Lung (tissue), 11 donors: ENCODE measurements at regions not wholly inside any gene's neighbourhood (a gene's known extent, or its start where the extent isn't known, plus 50 kb on each side); places are given as distances from the start of the nearest gene placed in this dataset.
A peak's percentile ranks its signal among the peaks of the same experiment; 100 is the strongest.

ENCODE experiments used
- ATAC-seq: fragments of 200-7000 bp; cut with Tn5 transposase; one replicate; pipeline ENCODE4 v1.9.1; 2020; ENCODE audit warnings: moderate number of reproducible peaks; ENCODE audit not compliant: insufficient read depth, low FRiP score
- DNase-seq, 3 donors: peaks; one replicate each; pipeline ENCODE4 v3.0.0-alpha.2; 2013 to 2017
- H3K27ac ChIP-seq, 2 donors: one replicate each; pipeline ENCODE4 v1.5.1; 2013; ENCODE audit warnings: mild to moderate bottlenecking in 2 of 2, moderate library complexity in 2 of 2, control low read depth in 1 of 2, inconsistent platforms in 1 of 2, low read depth in 1 of 2, low read length in 1 of 2
- H3K27me3 ChIP-seq, 3 donors: one replicate each; pipeline ENCODE4 v1.5.1; 2013; ENCODE audit warnings: low read length in 2 of 3; ENCODE audit not compliant: control insufficient read depth in 3 of 3, insufficient read depth in 3 of 3
- H3K36me3 ChIP-seq, 4 donors: one replicate each; pipeline ENCODE4 v1.5.1; 2013; ENCODE audit warnings: low read length in 4 of 4, mild to moderate bottlenecking in 1 of 4, moderate library complexity in 1 of 4; ENCODE audit not compliant: control insufficient read depth in 4 of 4, insufficient read depth in 4 of 4
- H3K4me1 ChIP-seq, 5 donors: one replicate each; pipeline ENCODE4 v1.5.1; 2013; ENCODE audit warnings: low read length in 5 of 5, mild to moderate bottlenecking in 2 of 5, moderate library complexity in 1 of 5; ENCODE audit not compliant: control insufficient read depth in 5 of 5, insufficient read depth in 5 of 5
- H3K4me3 ChIP-seq: one replicate; pipeline ENCODE4 v1.5.1; 2013; ENCODE audit warnings: mild to moderate bottlenecking, control low read depth, moderate library complexity
- H3K9ac ChIP-seq, 2 donors: one replicate each; pipeline ENCODE4 v1.5.1; 2013; ENCODE audit warnings: low read length in 2 of 2, control low read depth in 1 of 2; ENCODE audit not compliant: insufficient read depth in 1 of 2
- H3K9me3 ChIP-seq, 4 donors: one replicate each; pipeline ENCODE4 v1.5.1; 2013; ENCODE audit warnings: low read length in 3 of 4, mild to moderate bottlenecking in 1 of 4, moderate library complexity in 1 of 4; ENCODE audit not compliant: control insufficient read depth in 4 of 4, insufficient read depth in 3 of 4
- WGBS, 2 donors: extraction: QIAGEN DNeasy Blood & Tissue Kit; methylation state at CpG; one replicate each; pipeline ENCODE4 v1.1.7; 2013; 5-methylcytosine and 5-hydroxymethylcytosine counted together
- TF ChIP-seq, protein P1 (sequence below): IDR thresholded peaks from 2 replicates; pipeline ENCODE4 v1.5.1; 2012; ENCODE audit warnings: mild to moderate bottlenecking; ENCODE audit errors: control extremely low read depth, extremely low read depth
- donor health status: control.
- donor health status: control.
- donor health status: Bipolar disorder and iron deficiency.
- donor health status: healthy.
- donor health status: DM: yes; HTN: yes; CAD: no.

DNA sequence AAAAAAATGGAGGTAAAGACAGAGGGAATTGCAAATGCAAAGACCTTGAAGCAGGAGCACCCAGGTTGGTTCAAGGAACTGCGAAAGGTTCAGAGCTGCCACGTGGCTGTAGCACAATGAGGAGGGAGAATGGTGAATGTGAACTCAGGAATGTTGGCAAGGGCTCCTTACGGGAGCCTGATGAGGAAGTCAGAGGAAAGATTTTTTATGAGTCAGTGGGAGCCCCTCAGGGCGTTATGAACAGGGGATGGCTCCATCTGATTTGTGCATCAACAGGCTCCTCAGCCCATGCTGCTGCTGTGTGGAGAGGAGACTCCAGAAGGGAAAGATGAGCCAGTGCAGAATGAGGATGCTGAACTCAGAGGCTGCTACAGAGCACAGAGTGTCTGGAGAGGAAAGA lies 194.4 kb downstream of the ARRDC4 start:
- no peaks in the 10 kb centered on the region for H3K36me3 ChIP-seq
- H3K4me1 ChIP-seq, result no peaks in the 10 kb centered on the region
- ATAC-seq (no peak), DNase-seq (no peak)
- 54 to 59% methylated on average over 4 of the region's 4 CpGs for WGBS, 2 donors
- no peak overlapping the region for H3K9ac ChIP-seq
- H3K4me3 ChIP-seq, result no peak overlapping the region
- no peak overlapping the region for H3K27ac ChIP-seq
- TF ChIP-seq, protein P1, sequence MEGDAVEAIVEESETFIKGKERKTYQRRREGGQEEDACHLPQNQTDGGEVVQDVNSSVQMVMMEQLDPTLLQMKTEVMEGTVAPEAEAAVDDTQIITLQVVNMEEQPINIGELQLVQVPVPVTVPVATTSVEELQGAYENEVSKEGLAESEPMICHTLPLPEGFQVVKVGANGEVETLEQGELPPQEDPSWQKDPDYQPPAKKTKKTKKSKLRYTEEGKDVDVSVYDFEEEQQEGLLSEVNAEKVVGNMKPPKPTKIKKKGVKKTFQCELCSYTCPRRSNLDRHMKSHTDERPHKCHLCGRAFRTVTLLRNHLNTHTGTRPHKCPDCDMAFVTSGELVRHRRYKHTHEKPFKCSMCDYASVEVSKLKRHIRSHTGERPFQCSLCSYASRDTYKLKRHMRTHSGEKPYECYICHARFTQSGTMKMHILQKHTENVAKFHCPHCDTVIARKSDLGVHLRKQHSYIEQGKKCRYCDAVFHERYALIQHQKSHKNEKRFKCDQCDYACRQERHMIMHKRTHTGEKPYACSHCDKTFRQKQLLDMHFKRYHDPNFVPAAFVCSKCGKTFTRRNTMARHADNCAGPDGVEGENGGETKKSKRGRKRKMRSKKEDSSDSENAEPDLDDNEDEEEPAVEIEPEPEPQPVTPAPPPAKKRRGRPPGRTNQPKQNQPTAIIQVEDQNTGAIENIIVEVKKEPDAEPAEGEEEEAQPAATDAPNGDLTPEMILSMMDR, result no peak
- H3K9me3 ChIP-seq, result peaks cover 0 to 4% (median 0%) of the 10 kb centered on the region in 4 donors
- no peaks in the 10 kb centered on the region for H3K27me3 ChIP-seq

GRCh38 chr15:98155356-98155755 lies 194.9 kb downstream of the ARRDC4 start:
- peaks cover 0 to 4% (median 0%) of the 10 kb centered on the region in 4 donors for H3K9me3 ChIP-seq
- H3K27me3 ChIP-seq, result no peaks in the 10 kb centered on the region
- H3K9ac ChIP-seq, result no peak overlapping the region
- WGBS, 2 donors, result 94 to 99% methylated on average over 1 of the region's 1 CpG
- ATAC-seq (no peak), DNase-seq (no peak)
- no peak overlapping the region for H3K27ac ChIP-seq
- no peaks in the 10 kb centered on the region for H3K4me1 ChIP-seq
- TF ChIP-seq, protein P1, result no peak
- H3K4me3 ChIP-seq, result no peak overlapping the region
- no peaks in the 10 kb centered on the region for H3K36me3 ChIP-seq

GRCh38 chr15:98160236-98160635 lies 199.7 kb downstream of the ARRDC4 start:
- WGBS, 2 donors, result 8 to 32% methylated on average over 8 of the region's 8 CpGs
- Histone ChIP-seq H3K27ac (no peak overlapping the region), H3K4me1 (no peaks in the 10 kb centered on the region), H3K9ac (no peak overlapping the region), H3K36me3 (no peaks in the 10 kb centered on the region), H3K4me3 (no peak overlapping the region), H3K9me3 (peaks cover 0 to 6% (median 0%) of the 10 kb centered on the region in 4 donors), H3K27me3 (no peaks in the 10 kb centered on the region)
- TF ChIP-seq, protein P1, result no peak
- ATAC-seq (no peak), DNase-seq (peak in 2 of 3 donors; percentile 17 to 31)
